ENCODE measurements at regions not wholly inside any gene's neighbourhood (a gene's known extent, or its start where the extent isn't known, plus 50 kb on each side); places are given as distances from the start of the nearest gene placed in this dataset.

DNA sequence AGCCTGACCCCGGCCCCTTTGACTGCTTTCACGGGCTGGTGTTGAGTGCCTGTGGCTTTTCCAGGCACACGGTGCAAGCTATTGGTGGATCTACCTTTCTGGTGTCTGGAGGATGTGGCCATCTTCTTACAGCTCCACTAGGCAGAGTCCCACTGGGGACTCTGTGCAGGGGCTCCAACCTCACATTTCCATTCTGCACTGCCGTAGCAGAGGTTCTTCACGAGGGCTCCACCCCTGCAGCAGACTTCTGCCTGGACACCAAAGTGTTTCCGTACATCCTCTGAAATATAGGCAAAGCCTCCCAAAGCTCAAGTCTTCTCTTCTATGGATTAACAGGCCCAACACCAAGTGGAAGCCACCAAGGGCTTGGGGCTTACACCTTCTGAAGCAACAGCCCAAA lies 691.5 kb upstream of the POU3F2 start:
- no peak for ATAC-seq

GRCh38 chr6:98146656-98147055 lies 687.7 kb upstream of the POU3F2 start:
- TF ChIP-seq ZC3H10 (CRISPR knock-in tag; IDR thresholded peaks at IDR 0.05): no peak
- TF ChIP-seq ESRRG (CRISPR knock-in tag; IDR thresholded peaks at IDR 0.05): no peak
- TF ChIP-seq ISL1 (CRISPR knock-in tag; IDR thresholded peaks at IDR 0.05): no peak
- TF ChIP-seq TOX (CRISPR knock-in tag; IDR thresholded peaks at IDR 0.05; ENCODE audit: borderline replicate concordance): no peak
- TF ChIP-seq CREB5 (CRISPR knock-in tag; IDR thresholded peaks at IDR 0.05; ENCODE audit: low read depth): no peak
- TF ChIP-seq SNAI2 (CRISPR knock-in tag; IDR thresholded peaks at IDR 0.05): no peak
- TF ChIP-seq BACH2 (CRISPR knock-in tag; IDR thresholded peaks at IDR 0.05; ENCODE audit: borderline replicate concordance): no peak
- TF ChIP-seq RARB (CRISPR knock-in tag; IDR thresholded peaks at IDR 0.05): no peak
- no peak for TF ChIP-seq ZFP30 (CRISPR knock-in tag; IDR thresholded peaks at IDR 0.05)
- TF ChIP-seq, protein P1, sequence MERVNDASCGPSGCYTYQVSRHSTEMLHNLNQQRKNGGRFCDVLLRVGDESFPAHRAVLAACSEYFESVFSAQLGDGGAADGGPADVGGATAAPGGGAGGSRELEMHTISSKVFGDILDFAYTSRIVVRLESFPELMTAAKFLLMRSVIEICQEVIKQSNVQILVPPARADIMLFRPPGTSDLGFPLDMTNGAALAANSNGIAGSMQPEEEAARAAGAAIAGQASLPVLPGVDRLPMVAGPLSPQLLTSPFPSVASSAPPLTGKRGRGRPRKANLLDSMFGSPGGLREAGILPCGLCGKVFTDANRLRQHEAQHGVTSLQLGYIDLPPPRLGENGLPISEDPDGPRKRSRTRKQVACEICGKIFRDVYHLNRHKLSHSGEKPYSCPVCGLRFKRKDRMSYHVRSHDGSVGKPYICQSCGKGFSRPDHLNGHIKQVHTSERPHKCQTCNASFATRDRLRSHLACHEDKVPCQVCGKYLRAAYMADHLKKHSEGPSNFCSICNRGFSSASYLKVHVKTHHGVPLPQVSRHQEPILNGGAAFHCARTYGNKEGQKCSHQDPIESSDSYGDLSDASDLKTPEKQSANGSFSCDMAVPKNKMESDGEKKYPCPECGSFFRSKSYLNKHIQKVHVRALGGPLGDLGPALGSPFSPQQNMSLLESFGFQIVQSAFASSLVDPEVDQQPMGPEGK (CRISPR knock-in tag; IDR thresholded peaks at IDR 0.05; ENCODE audit: borderline replicate concordance): no peak
- TF ChIP-seq, protein P2, sequence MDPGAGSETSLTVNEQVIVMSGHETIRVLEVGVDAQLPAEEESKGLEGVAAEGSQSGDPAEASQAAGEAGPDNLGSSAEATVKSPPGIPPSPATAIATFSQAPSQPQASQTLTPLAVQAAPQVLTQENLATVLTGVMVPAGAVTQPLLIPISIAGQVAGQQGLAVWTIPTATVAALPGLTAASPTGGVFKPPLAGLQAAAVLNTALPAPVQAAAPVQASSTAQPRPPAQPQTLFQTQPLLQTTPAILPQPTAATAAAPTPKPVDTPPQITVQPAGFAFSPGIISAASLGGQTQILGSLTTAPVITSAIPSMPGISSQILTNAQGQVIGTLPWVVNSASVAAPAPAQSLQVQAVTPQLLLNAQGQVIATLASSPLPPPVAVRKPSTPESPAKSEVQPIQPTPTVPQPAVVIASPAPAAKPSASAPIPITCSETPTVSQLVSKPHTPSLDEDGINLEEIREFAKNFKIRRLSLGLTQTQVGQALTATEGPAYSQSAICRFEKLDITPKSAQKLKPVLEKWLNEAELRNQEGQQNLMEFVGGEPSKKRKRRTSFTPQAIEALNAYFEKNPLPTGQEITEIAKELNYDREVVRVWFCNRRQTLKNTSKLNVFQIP (CRISPR knock-in tag; IDR thresholded peaks at IDR 0.05; ENCODE audit: borderline replicate concordance, low read depth): no peak
- ATAC-seq: no peak

More for the DNA sequence above, 691.5 kb upstream of the POU3F2 start:
- TF ChIP-seq ZNF8 (CRISPR knock-in tag; IDR thresholded peaks at IDR 0.05) (no peak), CSDC2 (CRISPR knock-in tag; IDR thresholded peaks at IDR 0.05) (no peak), GLIS3 (CRISPR knock-in tag; IDR thresholded peaks at IDR 0.05) (no peak)

GRCh38 chr6:98156580-98156979 lies 677.8 kb upstream of the POU3F2 start:
- TF ChIP-seq BACH2 (CRISPR knock-in tag; IDR thresholded peaks at IDR 0.05; ENCODE audit: borderline replicate concordance): no peak
- no peak for TF ChIP-seq ISL1 (CRISPR knock-in tag; IDR thresholded peaks at IDR 0.05)
- no peak for TF ChIP-seq TCF4 (CRISPR knock-in tag; IDR thresholded peaks at IDR 0.05; ENCODE audit: borderline replicate concordance)
- no peak for TF ChIP-seq ESRRG (CRISPR knock-in tag; IDR thresholded peaks at IDR 0.05)
- no peak for TF ChIP-seq ZC3H10 (CRISPR knock-in tag; IDR thresholded peaks at IDR 0.05)
- no peak for TF ChIP-seq OSR1 (CRISPR knock-in tag; IDR thresholded peaks at IDR 0.05)
- no peak for TF ChIP-seq ZFP3 (CRISPR knock-in tag; IDR thresholded peaks at IDR 0.05)
- no peak for TF ChIP-seq ZNF565 (CRISPR knock-in tag; conservative IDR thresholded peaks at IDR 0.05; ENCODE audit: low read depth)
- ATAC-seq: no peak

GRCh38 chr6:98179606-98180005 lies 654.8 kb upstream of the POU3F2 start:
- TF ChIP-seq SNAI2 (CRISPR knock-in tag; IDR thresholded peaks at IDR 0.05): no peak
- ATAC-seq: no peak

GRCh38 chr6:98200084-98200483 lies 634.3 kb upstream of the POU3F2 start:
- ATAC-seq: no peak
- TF ChIP-seq CSDC2 (CRISPR knock-in tag; IDR thresholded peaks at IDR 0.05): no peak

DNA sequence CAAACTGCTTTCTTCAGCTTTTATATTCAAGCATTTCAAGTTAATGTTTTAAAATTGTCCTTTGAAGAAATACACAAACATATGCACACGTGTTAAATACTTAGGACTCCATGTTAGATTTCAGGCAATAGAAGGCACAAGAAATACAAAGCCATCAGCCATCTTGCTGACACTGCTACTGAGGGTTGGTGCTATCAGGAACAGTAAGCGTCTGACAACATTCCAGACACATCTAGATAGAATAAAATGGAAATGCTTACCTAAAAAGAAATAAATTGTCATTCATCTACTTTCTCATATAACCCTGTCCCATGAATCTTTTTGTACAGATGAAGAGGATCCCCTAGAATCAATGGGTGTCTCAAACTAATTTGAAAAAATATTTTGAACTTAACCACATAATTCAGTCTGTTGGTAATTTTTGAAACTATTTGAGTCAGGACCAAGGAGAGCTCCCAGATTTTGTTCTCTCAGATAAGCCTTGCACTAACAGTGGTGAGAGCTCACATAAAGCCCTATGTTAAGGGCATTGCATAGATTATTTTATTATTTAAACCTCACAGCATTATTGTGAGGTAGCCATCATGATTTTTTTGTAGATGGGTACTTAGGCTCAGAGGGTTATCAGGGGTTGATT lies 631.1 kb upstream of the POU3F2 start:
- ATAC-seq: 0 out of 3 replicates have a peak, but pooled peaks have one; percentile 28
- TF ChIP-seq, protein P3, sequence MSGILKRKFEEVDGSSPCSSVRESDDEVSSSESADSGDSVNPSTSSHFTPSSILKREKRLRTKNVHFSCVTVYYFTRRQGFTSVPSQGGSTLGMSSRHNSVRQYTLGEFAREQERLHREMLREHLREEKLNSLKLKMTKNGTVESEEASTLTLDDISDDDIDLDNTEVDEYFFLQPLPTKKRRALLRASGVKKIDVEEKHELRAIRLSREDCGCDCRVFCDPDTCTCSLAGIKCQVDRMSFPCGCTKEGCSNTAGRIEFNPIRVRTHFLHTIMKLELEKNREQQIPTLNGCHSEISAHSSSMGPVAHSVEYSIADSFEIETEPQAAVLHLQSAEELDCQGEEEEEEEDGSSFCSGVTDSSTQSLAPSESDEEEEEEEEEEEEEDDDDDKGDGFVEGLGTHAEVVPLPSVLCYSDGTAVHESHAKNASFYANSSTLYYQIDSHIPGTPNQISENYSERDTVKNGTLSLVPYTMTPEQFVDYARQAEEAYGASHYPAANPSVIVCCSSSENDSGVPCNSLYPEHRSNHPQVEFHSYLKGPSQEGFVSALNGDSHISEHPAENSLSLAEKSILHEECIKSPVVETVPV (CRISPR knock-in tag; IDR thresholded peaks at IDR 0.05): no peak
- TF ChIP-seq PPARA (CRISPR knock-in tag; IDR thresholded peaks at IDR 0.05; ENCODE audit: borderline replicate concordance) (no peak), RARB (CRISPR knock-in tag; IDR thresholded peaks at IDR 0.05) (no peak), ARNTL (CRISPR knock-in tag; IDR thresholded peaks at IDR 0.05; ENCODE audit: borderline replicate concordance, low read depth) (no peak), SNAI2 (CRISPR knock-in tag; IDR thresholded peaks at IDR 0.05) (no peak), CREB5 (CRISPR knock-in tag; IDR thresholded peaks at IDR 0.05; ENCODE audit: low read depth) (no peak), ZC3H10 (CRISPR knock-in tag; IDR thresholded peaks at IDR 0.05) (no peak), OSR1 (CRISPR knock-in tag; IDR thresholded peaks at IDR 0.05) (no peak), TOX (CRISPR knock-in tag; IDR thresholded peaks at IDR 0.05; ENCODE audit: borderline replicate concordance) (no peak), ZFP3 (CRISPR knock-in tag; IDR thresholded peaks at IDR 0.05) (no peak), CSDC2 (CRISPR knock-in tag; IDR thresholded peaks at IDR 0.05) (no peak), ISL1 (CRISPR knock-in tag; IDR thresholded peaks at IDR 0.05) (no peak)
- TF ChIP-seq, protein P1 (CRISPR knock-in tag; IDR thresholded peaks at IDR 0.05; ENCODE audit: borderline replicate concordance): no peak

Measured in SK-N-SH treated with all-trans-retinoic acid at 6 μM for 48 hours (cell line).